ENCODE measurements at regions not wholly inside any gene's neighbourhood (a gene's known extent, or its start where the extent isn't known, plus 50 kb on each side); places are given as distances from the start of the nearest gene placed in this dataset.

DNA sequence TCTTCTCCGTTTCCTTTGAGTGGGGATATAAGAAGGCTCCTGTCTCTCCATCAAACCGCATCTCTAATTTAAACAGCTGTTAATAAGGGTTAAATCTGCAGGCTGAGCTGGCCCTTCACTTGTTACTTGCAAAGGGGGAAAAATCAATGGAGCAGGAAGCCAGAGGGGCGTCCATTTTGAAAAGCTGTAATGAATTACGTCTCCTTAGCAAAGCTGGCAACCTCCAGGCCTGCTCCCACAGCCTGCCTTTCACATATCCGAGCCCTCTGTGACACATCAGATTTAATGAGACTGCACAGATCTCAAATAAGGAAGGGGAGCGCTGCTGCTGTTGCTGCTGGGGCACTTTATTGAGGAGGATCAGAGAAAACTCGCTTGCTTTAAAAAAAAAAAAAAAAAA lies 320.8 kb downstream of the BLID start:
- DNase-seq (ENCODE audit: low read depth, low spot score): peak; percentile 54

DNA sequence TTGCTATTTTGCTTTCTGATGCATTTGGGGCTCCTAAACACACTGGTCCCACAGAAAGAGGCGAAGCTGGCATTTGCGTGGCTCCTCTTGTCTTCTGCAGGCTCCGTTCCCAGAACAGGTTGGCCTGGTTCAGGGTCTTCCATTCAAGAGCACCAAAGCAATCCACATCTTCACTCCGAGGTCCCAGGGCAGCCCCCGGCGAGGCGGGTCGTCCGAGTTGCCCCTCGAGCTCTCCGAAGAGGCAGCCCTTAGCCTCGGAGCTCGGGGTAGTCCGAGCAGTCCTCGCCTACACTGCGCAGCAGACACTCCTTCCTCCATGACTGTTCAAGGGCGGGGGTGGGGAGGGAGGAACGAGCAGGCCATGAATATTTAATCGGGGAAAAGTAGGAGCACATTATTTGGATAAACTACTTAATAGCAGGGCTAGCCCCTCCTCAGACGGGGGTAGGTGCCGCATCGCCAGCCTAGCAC lies 321.3 kb downstream of the BLID start:
- DNase-seq (ENCODE audit: low read depth, low spot score): no peak

DNA sequence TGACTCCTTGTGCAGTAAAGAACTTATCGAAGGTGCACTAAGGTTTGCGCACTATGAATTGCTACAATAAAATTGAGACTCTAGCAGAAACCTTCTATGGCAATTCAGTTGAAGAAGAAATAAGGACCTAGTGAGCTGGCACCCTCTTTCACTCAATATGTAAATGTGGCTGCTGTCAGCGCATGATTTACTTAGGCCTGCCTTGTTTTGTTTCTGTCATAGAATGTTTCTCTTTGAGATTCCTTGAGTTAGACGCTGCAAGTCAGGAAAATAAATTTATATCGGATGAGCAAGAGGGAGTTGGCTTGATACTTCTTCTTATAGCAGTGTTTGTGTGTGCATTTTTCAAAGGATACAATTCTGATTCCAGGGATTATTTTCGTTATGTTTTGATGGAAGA lies 322.1 kb downstream of the BLID start:
- DNase-seq (ENCODE audit: low read depth, low spot score): peak; percentile 11

DNA sequence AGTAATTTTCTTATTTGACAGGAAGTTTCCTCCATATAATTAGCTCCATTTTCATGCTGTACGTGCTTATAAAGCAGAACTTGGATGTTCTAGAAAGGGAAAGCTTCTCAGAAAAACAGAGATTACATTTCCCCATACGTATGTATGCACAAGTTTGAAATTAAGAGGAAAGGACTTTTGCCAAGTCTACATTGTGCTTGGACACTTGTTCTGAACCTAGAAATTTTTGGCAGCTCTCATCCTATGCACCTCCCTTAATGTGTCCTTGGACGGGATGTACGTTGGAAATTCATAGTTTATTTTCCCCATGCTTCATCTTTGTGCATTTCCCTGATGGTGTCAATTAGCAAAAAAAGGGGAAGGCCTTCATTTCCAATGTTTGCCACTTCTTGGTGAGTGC lies 322.7 kb downstream of the BLID start:
- DNase-seq (ENCODE audit: low read depth, low spot score): no peak

DNA sequence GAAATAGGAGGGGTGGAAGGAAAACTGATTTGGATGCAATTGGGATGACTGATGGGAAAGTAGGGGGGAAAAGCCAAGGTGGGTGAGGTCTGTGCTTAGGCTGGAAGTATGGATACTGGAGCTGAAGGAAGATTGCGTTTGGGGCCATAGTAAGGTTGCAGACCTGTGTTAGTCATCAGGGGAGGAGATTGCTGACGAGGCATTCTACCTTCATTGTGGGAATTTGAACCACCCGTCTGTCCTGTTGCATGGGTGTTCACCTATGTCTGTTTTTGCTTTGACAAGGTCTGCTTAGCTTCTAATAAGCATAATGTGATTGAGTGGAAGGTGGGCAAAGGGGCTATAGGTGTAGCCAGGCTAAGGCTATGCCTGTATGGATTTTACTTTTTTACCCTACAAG lies 323.8 kb downstream of the BLID start:
- DNase-seq (ENCODE audit: low read depth, low spot score): no peak

DNA sequence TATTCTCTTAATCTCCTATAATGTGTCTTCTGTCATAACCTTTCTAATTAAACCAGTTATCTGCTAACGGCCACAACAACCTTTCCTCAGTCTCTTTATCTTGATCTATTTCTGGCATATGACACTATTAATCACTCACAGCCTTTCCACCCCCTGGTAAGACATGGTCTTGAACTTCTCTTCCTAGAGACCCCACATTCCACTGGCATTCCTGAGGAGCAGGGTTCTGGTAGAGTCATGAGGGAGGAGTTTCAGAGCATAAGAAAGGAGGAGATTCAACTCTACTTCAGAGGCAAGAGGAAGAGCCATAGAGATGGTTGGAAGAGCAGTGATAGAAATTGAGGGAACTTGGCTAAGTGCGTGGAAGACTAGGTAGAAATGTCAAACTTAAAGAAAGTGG lies 325.6 kb downstream of the BLID start:
- DNase-seq (ENCODE audit: low read depth, low spot score): no peak

DNA sequence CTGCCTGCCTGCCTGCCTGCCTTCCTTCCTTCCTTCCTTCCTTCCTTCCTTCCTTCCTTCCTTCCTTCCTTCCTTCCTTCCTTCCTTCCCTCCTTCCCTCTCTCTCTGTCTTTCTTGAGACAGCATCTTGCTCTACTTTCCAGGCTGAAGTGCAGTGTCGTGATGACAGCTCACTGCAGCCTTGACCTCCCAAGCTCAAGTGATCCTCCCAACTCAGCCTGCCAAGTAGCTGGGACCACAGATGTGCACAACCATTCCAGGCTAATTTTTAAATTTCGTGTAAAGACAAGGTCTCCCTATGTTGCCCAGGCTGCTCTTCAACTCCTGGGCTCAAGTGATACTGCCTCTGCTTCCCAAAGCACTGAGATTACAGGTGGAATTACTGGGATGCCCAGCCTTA lies 328.2 kb upstream of the SORL1-AS1 start:
- no peak for DNase-seq (ENCODE audit: low read depth, low spot score)

DNA sequence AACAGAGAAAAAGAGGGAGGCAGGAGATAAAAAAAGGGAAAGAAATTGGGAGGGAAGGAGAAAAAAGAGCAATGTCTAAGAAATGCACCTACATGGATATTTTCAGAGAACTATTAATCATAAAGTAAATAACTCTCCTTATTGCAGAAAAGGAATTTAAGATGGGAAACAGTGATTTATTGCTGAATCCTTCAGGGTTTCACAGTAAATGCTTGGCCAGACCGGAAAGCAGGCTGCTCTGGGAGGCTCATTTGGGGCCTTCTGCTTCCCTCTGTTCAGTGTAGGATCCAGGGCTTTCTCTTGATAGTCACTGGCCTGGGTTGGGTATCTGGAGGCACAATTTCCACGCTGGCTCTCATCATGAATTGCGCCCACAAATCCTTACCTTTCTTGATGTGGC lies 324.3 kb upstream of the SORL1-AS1 start:
- DNase-seq (ENCODE audit: low read depth, low spot score): no peak

DNA sequence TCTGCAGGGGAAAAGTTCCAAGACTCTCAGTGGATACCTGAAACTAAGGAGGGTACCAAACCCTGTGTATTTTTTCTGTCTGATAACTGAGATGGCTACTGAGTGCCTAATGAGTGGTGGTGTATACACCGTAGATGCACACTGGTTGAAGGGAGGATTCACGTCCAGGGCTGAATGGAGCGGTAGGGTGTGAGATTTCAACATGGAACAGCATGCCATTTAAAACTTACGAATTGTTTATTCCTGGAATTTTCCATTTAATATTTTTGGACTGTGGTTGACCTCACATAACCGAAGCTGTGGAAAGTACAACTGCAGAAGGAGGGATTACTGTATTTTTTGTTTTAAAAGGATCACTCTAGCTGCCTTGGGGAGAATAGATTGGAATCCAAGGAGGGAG lies 322.5 kb upstream of the SORL1-AS1 start:
- no peak for DNase-seq (ENCODE audit: low read depth, low spot score)

DNA sequence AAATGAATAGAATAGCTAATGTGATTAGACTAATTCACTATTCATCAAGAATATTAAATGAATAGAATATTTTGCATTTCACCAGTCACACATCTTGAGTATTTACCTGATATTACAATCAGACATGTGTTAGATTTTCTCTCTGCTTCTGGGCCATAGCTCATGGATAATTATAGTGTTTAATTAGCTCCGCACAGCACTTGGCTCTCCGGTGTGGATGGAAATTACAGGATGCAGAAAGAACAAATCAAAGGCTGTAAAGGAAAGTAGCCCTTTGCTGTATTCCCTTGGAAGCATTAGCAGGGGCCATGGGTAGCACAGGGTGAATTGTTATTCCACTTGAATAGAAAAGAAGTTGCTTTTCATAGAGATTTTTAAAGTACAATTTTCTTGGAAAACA lies 320.3 kb upstream of the SORL1-AS1 start:
- no peak for DNase-seq (ENCODE audit: low read depth, low spot score)

DNA sequence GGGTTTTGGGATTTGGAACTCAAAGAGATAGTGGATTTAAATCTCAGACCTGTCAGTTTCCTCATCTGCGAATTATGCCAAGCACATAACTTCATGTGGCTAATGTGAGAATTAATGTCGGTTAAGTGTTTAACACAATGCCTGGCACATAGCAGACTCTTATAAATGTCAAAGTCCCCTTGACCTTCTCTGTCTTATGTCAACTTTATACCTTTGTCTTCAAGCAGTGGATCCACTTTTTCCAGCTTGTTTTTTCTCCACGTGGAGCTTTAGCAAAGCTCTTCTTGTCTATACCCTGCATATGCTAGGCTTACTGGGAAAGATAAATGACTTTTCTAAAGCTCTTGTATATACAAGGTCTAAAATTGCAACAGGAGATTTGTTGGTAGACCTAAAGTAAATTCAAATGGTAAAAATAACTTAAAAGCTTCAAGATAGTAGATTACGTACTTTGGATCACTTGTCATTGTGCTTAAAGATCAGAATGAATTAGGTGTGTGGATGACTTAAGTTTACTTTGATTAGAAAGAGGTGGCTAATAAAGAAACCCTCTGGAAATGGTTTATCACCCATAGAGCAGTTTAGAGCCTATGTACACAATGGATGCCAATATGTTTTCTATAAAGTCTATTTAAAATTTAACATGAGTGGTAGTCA lies 318.3 kb upstream of the SORL1-AS1 start:
- no peak for DNase-seq (ENCODE audit: low read depth, low spot score)

DNA sequence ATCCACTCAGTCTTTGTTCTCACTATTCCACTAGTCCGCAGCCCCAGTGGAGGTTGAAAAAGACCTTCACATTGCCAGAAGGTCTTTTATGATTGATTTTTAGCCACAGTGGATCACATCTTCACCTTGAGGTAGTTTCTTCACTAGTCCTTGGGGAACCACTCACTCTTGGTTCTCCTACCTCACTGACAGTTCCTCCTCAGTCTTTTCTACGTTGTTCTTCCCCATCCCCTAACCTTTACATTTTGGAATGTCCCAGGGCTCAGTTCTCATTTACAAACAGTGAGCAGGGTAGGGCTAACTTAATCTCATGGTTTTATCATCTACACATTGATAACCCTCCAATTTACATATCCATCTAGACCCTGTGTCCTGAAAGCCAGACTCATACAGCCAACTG lies 316.4 kb upstream of the SORL1-AS1 start:
- DNase-seq (ENCODE audit: low read depth, low spot score): no peak

DNA sequence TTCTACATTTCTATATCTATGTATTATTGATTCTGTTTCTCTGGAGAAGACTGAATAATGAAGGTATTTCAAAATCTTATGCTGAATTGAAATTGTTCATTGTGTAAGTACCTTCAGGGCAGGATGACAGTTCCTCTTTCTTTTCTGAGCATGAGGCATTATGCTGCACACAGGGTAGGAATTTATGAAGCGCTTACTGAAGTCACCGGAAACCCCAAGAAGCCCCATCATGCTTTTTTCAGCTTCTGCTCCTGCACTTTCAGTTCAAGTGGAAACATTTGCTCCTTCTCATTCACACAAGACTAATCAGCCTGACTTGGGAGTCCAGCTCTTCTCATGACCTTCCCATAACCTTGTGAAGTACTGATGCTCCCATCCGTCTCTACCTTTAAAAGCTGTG lies 314.7 kb upstream of the SORL1-AS1 start:
- DNase-seq (ENCODE audit: low read depth, low spot score): no peak

DNA sequence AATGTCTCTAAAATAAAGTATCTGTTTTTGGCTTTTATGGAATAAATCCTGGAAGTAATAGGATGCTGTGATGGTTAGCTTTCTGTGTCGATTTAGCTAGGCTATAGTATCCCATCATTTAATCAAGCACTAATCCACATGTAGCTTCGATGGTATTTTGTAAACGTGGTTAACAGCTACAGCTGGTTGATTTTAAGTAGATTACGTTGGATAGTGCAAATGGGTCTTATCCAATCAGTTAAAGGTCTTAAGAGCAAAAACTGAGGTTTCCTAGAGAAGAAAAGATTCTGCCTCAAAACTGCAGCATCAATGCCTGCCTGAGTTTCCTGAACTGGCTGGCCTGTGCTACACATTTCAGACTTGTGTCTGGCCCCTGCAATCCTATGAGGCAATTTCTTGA lies 314.2 kb upstream of the SORL1-AS1 start:
- DNase-seq (ENCODE audit: low read depth, low spot score): no peak

DNA sequence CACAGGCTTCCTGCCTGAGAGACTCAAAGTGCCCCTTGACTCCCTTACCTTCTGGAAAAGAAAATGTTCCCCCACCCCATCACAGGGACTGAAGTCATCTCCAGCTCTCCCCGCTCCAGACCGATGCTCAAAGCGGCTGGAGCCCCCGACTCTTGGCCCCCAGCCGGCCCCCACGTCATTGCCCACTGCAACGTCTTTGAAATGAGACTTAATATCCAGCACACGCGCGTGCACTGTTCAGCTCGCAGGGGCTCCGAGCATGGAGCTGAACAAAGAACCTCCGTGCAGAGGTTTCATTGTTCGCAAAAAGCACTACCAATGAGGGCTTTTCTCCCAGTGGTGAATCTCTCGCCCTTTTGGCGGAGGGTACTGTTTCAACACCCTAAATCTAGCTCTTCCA lies 313.4 kb upstream of the SORL1-AS1 start:
- DNase-seq (ENCODE audit: low read depth, low spot score): no peak

DNA sequence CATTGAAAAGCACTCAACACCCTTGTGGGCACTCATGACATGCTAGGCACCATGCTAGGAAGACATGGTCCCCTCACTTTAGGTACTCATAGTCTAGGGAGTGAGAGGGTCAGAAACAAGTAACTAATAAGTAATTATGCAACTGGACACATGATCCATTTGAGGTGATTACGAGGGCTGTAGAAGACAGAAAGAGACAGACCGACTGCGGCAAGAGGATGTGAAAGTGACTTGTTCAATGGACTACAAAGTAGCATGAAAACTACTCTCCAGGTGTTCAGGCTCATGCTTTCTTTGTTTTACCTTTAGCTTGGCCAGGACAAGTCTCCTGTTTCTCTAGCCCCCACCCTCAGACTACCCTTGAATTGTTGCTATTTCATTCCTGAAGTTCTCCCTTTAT lies 310.8 kb upstream of the SORL1-AS1 start:
- DNase-seq (ENCODE audit: low read depth, low spot score): no peak

DNA sequence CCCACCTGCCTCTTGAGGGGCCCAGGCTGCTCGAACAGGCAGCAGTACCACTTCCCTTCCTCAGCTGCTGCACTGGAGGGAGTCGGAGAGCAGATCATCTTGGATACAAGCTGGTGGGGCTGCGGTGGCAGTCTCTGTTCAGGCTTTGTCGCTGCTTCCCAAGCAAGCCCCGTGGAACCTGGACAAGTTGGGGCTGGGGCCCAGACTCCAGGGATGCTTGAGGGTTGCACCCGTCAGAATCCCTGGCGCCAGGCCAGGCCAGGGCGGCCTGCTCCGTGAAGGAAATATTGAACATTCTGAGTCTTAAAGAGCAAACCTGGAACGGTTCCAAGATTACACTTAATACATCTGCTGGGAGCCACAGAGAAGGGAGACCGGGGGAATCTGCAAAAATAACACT lies 310.1 kb upstream of the SORL1-AS1 start:
- peak; percentile 54 for DNase-seq (ENCODE audit: low read depth, low spot score)

DNA sequence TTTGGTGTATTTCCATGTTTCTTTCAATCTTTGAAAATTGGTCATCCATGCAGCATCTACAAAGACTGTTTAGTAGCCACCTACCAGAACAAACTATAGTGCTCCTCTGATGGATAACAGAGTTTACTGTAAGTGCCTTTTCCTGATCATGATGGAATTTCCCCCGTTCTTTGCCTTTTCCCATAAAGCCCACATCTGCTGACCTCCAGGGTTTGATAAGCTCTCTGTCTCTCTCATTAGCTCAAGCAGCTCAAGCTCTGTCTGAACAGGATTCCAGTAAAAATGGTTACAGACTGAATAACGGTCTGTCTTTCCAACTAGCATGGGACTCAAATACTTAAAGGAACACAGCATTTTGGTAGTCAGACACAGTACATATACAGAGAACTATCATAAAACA lies 308.4 kb upstream of the SORL1-AS1 start:
- no peak for DNase-seq (ENCODE audit: low read depth, low spot score)

DNA sequence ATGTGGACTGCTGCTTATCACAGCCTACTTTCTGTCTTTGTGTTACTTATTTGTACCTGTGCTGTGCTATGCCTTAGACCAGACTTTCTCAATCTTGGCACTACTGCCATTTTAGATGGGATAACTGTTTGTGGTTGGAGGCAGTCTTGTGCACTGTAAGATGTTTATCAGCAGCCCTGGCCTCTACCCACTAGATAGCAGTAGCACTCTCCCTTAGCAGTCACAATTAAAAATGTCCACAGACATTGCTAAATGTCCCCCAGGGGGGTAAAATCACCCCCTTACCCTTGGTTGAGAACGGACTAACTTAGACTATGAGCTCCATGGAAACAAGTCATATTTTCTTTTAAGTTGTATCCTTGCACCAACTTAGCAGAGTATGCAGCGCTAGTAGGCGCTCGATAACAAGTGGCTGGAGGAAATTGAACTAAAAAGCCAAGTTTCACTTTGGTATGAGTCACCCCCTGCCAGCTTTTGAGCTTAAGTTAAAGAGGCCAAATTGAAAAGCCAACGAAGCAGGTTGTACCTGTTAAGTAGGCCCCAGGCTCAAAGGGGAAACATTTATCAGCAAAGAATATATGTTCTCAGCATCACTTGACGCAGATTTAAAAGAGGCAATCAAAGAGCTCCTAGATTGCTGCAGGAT lies 304.8 kb upstream of the SORL1-AS1 start:
- DNase-seq (ENCODE audit: low read depth, low spot score): peak; percentile 50

DNA sequence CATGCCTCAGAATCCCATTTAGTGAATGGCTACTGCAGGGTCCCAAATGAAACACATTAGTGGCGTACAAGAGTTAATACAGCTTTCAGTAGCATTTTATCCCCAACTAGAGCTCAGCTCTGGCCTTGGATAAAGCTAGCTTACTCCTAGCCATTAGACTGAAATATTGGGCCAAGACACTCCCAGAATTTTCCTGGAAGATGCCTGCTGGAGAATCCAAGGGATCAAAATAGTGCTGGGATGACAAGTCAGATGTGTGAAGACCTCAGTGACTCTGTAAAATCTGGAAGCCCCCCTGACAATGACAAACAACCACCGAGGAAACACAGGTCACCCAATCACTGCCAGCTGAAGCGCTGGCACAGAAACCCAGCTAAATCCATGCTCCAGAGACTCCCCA lies 303.1 kb upstream of the SORL1-AS1 start:
- DNase-seq (ENCODE audit: low read depth, low spot score): no peak

DNA sequence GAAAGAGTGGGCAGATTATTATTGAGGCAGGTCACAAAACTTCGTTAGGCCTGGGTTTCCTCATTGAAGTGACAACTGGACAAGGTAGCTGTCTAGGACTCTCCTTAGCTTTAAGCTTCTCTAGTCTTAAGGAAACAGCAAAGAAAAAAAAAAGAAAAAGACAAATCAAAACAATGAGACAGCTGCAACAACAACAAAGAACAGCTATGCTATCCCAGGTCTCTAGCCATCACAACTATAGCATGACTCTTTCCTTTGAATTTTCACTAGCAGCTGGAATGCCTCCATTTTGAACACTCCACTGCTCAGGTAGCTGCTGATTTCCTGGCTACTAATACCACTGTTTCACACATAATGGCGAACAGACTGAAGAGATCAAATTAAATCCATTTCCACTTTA lies 302.4 kb upstream of the SORL1-AS1 start:
- no peak for DNase-seq (ENCODE audit: low read depth, low spot score)

DNA sequence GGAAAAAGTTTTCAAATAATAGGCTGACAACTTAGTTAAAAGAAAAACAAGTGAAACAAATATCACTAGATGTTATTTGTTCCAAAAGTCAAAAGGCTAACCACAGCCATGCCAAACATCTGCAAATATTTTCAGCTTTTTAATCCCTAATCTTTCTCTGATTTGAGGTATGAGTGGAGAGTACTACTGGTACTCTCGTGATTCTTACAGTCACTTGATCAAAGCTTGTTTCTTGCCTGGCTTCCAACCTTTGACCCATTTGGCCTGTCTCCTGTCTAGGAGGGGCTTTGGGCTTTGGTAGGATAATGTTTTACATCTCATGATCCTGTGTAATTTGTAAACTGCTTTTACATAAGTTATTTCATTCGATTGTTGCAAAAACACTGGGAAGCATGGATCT lies 301.8 kb upstream of the SORL1-AS1 start:
- DNase-seq (ENCODE audit: low read depth, low spot score): peak; percentile 28

DNA sequence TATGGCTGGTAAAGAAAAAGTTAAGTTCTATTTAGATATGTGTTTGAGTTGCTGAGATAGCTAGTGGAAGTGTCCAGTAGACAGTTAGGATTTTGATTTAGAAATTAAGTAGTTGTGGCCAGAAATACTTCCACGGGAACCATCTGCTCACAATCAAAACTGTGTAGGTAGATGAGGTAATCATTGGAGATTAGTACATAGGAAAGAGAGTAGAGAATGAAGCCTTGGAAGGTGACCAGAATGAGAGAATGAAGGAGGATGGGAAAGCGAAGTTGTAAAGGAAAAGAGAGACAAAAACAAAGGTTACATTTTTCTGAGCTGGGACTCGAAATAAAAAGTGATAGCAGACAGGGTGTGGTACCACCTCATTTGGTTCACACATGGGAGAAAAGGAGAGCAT lies 296.9 kb upstream of the SORL1-AS1 start:
- DNase-seq (ENCODE audit: low read depth, low spot score): no peak

DNA sequence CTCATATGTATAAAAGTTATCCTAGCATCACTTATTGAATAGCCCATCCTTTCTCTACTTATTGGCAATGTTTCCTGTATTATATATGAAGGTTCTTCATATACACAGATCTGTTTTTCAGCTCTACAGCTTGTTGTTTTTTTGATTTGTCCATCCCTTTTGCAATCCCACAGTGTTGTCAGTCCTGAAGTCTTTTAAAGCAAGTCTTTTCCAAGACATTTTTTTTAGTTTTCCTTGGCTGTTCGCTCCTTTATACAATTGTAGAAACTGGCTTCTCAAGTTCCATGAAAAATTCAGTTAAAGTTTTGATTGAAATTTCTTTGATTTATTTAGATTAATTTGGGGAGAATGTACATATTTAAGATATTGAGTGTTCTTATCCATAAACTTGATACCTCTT lies 295.3 kb upstream of the SORL1-AS1 start:
- DNase-seq (ENCODE audit: low read depth, low spot score): no peak
